ENCODE measurements at regions not wholly inside any gene's neighbourhood (a gene's known extent, or its start where the extent isn't known, plus 50 kb on each side); places are given as distances from the start of the nearest gene placed in this dataset.

DNA sequence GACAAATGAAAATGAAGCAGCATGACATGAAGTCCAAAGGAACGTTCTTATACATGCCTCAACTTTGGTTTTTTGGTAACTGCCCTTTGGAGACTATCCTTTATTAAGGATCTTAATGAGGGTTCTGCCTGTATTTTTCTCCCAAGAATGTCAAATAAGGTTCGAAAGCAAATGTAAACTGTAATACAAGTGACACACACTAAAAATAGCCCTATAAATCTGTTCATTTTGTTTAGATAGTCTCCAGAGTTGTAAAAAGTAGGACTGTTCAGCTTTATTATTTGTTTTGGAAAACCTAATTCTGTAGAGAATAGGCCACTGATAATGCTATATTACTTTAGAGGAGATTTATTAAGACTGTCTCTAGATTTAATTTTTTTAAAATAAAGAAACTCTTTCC, 80.5 kb upstream of the CDIN1 start:
- TF ChIP-seq, protein P1, sequence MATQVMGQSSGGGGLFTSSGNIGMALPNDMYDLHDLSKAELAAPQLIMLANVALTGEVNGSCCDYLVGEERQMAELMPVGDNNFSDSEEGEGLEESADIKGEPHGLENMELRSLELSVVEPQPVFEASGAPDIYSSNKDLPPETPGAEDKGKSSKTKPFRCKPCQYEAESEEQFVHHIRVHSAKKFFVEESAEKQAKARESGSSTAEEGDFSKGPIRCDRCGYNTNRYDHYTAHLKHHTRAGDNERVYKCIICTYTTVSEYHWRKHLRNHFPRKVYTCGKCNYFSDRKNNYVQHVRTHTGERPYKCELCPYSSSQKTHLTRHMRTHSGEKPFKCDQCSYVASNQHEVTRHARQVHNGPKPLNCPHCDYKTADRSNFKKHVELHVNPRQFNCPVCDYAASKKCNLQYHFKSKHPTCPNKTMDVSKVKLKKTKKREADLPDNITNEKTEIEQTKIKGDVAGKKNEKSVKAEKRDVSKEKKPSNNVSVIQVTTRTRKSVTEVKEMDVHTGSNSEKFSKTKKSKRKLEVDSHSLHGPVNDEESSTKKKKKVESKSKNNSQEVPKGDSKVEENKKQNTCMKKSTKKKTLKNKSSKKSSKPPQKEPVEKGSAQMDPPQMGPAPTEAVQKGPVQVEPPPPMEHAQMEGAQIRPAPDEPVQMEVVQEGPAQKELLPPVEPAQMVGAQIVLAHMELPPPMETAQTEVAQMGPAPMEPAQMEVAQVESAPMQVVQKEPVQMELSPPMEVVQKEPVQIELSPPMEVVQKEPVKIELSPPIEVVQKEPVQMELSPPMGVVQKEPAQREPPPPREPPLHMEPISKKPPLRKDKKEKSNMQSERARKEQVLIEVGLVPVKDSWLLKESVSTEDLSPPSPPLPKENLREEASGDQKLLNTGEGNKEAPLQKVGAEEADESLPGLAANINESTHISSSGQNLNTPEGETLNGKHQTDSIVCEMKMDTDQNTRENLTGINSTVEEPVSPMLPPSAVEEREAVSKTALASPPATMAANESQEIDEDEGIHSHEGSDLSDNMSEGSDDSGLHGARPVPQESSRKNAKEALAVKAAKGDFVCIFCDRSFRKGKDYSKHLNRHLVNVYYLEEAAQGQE (IDR thresholded peaks at IDR 0.05; ENCODE audit: borderline replicate concordance), result no peak
- TF ChIP-seq, protein P2, sequence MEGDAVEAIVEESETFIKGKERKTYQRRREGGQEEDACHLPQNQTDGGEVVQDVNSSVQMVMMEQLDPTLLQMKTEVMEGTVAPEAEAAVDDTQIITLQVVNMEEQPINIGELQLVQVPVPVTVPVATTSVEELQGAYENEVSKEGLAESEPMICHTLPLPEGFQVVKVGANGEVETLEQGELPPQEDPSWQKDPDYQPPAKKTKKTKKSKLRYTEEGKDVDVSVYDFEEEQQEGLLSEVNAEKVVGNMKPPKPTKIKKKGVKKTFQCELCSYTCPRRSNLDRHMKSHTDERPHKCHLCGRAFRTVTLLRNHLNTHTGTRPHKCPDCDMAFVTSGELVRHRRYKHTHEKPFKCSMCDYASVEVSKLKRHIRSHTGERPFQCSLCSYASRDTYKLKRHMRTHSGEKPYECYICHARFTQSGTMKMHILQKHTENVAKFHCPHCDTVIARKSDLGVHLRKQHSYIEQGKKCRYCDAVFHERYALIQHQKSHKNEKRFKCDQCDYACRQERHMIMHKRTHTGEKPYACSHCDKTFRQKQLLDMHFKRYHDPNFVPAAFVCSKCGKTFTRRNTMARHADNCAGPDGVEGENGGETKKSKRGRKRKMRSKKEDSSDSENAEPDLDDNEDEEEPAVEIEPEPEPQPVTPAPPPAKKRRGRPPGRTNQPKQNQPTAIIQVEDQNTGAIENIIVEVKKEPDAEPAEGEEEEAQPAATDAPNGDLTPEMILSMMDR (IDR thresholded peaks at IDR 0.05; ENCODE audit: poor library complexity, severe bottlenecking), result no peak
- no peak for TF ChIP-seq POLR2AphosphoS5 (IDR thresholded peaks at IDR 0.05)
- TF ChIP-seq SMC3 (conservative IDR thresholded peaks at IDR 0.05; ENCODE audit: poor library complexity), result no peak
- no peak for TF ChIP-seq EZH2 (IDR thresholded peaks at IDR 0.05; ENCODE audit: borderline replicate concordance, insufficient read depth, low read length, poor library complexity, severe bottlenecking)
- no peak for TF ChIP-seq EP300 (conservative IDR thresholded peaks at IDR 0.05; ENCODE audit: poor library complexity, severe bottlenecking)
- TF ChIP-seq RAD21 (conservative IDR thresholded peaks at IDR 0.05), result no peak
- no peak for TF ChIP-seq MXI1 (conservative IDR thresholded peaks at IDR 0.05; ENCODE audit: poor library complexity, severe bottlenecking)

Data from neural cell (in vitro differentiated cells).